Nephron (organoid): ENCODE measurements at regions not wholly inside any gene's neighbourhood (a gene's known extent, or its start where the extent isn't known, plus 50 kb on each side); places are given as distances from the start of the nearest gene placed in this dataset.

ENCODE experiments used
- H3K27ac Mint-ChIP-seq, 3 experiments: 2 replicates each; pipeline ENCODE4 v1.8.0; 2020; ENCODE audit warnings: mixed read lengths in 3 of 3, mild to moderate bottlenecking in 2 of 3, moderate library complexity in 1 of 3
- H3K27me3 Mint-ChIP-seq: 2 replicates; pipeline ENCODE4 v1.8.0; 2021; ENCODE audit warnings: low read depth, mild to moderate bottlenecking, moderate library complexity, mixed read lengths
- H3K36me3 Mint-ChIP-seq: 2 replicates; pipeline ENCODE4 v1.8.0; 2020; ENCODE audit warnings: low read depth, mixed read lengths
- H3K4me1 Mint-ChIP-seq: 2 replicates; pipeline ENCODE4 v1.8.0; 2020; ENCODE audit warnings: mixed read lengths
- H3K4me3 Mint-ChIP-seq, 3 experiments: 2 replicates each; pipeline ENCODE4 v1.8.0; 2020; ENCODE audit warnings: mild to moderate bottlenecking in 3 of 3, mixed read lengths in 3 of 3, moderate library complexity in 2 of 3
- H3K9me3 Mint-ChIP-seq: 2 replicates; pipeline ENCODE4 v1.8.0; 2020; ENCODE audit warnings: mixed read lengths
- TF ChIP-seq, protein P1 (sequence below), 3 experiments: fragments of 200-600 bp; sonication (generic); IDR thresholded peaks; one replicate each; pipeline ENCODE4 v1.5.0; 2021; ENCODE audit warnings: antibody characterized with exemption in 3 of 3; ENCODE audit not compliant: unreplicated experiment in 3 of 3

DNA sequence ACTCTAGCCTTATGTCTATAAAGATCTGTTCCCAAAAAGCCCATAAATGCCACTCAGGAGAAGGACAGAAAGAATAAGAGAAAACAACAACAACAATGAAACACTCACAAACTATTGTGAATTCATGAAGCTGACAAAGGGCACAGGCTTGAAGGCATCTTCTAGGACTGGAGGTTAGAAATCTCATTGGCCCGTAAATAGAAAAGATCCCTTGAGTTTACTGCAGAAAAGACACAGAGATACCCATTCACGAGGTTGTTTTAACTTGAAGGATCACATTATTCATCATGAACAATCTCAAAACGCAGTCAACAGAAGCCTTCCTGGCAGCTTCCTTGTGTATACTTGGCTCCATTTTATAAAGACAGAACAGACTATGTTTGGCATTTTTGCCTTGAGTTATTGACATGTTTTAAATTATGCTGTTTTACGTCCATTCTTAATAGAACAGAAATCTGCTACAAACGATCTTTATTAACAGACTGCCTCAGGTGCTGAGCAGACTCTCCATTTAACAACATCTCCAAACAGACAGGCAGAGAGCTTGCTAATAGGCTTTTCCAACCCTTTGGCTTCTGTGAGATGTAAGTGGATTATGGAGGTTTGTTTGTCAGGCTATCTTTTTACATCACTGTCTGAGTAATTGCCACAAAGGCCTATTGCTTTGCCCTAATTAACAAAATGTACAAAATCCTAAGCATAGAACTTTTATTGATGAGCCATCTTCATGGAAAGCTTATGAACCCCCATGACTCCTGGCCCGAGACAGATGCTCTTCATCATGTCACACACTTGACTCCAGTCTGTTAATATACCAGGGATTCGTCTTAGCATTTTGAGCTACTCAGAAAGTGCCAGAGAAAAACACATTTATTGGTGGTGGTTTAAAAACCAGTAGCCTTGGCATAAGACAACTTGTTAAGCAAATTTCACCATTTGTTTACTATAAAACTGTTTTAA is 735.3 kb upstream of the ZNF608 start:
- peaks cover 15% of the 10 kb centered on the region for H3K27me3 Mint-ChIP-seq
- TF ChIP-seq, protein P1, sequence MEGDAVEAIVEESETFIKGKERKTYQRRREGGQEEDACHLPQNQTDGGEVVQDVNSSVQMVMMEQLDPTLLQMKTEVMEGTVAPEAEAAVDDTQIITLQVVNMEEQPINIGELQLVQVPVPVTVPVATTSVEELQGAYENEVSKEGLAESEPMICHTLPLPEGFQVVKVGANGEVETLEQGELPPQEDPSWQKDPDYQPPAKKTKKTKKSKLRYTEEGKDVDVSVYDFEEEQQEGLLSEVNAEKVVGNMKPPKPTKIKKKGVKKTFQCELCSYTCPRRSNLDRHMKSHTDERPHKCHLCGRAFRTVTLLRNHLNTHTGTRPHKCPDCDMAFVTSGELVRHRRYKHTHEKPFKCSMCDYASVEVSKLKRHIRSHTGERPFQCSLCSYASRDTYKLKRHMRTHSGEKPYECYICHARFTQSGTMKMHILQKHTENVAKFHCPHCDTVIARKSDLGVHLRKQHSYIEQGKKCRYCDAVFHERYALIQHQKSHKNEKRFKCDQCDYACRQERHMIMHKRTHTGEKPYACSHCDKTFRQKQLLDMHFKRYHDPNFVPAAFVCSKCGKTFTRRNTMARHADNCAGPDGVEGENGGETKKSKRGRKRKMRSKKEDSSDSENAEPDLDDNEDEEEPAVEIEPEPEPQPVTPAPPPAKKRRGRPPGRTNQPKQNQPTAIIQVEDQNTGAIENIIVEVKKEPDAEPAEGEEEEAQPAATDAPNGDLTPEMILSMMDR (IDR thresholded peaks at IDR 0.05; ENCODE audit: unreplicated experiment in 3 of 3), result no peak
- H3K4me3 Mint-ChIP-seq, result no peak overlapping the region
- H3K36me3 Mint-ChIP-seq, result no peaks in the 10 kb centered on the region
- peak overlapping the region; percentile 18 to 48 (median 26) for H3K27ac Mint-ChIP-seq
- peaks cover 57% of the 10 kb centered on the region for H3K4me1 Mint-ChIP-seq
- no peaks in the 10 kb centered on the region for H3K9me3 Mint-ChIP-seq

GRCh38 chr5:125483609-125484008 is 737.2 kb upstream of the ZNF608 start:
- peaks cover 4% of the 10 kb centered on the region for H3K9me3 Mint-ChIP-seq
- TF ChIP-seq, protein P1 (IDR thresholded peaks at IDR 0.05; ENCODE audit: unreplicated experiment in 3 of 3), result no peak
- peak overlapping the region; percentile 50 to 94 (median 85) for H3K27ac Mint-ChIP-seq
- H3K36me3 Mint-ChIP-seq, result no peaks in the 10 kb centered on the region
- peaks cover 66% of the 10 kb centered on the region for H3K4me1 Mint-ChIP-seq
- H3K27me3 Mint-ChIP-seq, result peaks cover 15% of the 10 kb centered on the region
- no peak overlapping the region for H3K4me3 Mint-ChIP-seq

DNA sequence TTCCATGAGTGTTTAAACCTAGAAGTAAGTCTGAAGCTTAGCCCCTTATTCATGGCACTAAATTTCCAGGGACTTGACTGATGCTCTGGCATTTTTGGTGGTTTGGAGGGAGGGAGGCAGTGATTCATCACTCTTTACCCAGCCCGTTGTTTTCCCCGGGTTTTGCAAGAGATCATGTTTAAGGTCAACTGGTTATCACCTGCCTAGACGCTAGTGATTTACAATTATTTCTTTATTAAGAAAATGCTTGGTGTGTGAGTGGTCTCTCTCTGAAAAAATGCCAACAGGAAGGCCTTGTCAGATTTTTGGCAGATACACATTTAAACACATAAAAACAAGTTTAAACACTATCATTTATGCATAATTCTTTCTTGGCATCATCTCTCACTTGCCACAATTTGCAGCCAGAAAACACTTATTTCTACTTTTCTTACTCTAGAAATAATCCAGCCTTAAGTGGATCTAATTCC is 737.9 kb upstream of the ZNF608 start:
- Mint-ChIP-seq H3K36me3 (no peaks in the 10 kb centered on the region), H3K27ac (peak overlapping the region; percentile 82 to 94 (median 85)), H3K27me3 (peaks cover 12% of the 10 kb centered on the region), H3K9me3 (peaks cover 4% of the 10 kb centered on the region), H3K4me3 (peak overlapping the region; percentile 10 to 34 (median 10)), H3K4me1 (peaks cover 66% of the 10 kb centered on the region)
- TF ChIP-seq, protein P1 (IDR thresholded peaks at IDR 0.05; ENCODE audit: unreplicated experiment in 3 of 3), result no peak

GRCh38 chr5:125484742-125485641 is 738.6 kb upstream of the ZNF608 start:
- Mint-ChIP-seq H3K36me3 (no peaks in the 10 kb centered on the region), H3K27me3 (peaks cover 8% of the 10 kb centered on the region), H3K27ac (peak overlapping the region; percentile 82 to 94 (median 85)), H3K4me3 (peak overlapping the region; percentile 10 to 34 (median 10)), H3K9me3 (peaks cover 4% of the 10 kb centered on the region), H3K4me1 (peaks cover 66% of the 10 kb centered on the region)
- TF ChIP-seq, protein P1 (IDR thresholded peaks at IDR 0.05; ENCODE audit: unreplicated experiment in 3 of 3), result no peak

GRCh38 chr5:125485771-125486170 is 739.3 kb upstream of the ZNF608 start:
- TF ChIP-seq, protein P1 (IDR thresholded peaks at IDR 0.05; ENCODE audit: unreplicated experiment in 3 of 3), result no peak
- Mint-ChIP-seq H3K27me3 (peaks cover 8% of the 10 kb centered on the region), H3K27ac (peak overlapping the region; percentile 82 to 94 (median 85)), H3K4me3 (peak overlapping the region in 2 of 3 experiments; percentile 3 to 8), H3K9me3 (peaks cover 4% of the 10 kb centered on the region), H3K36me3 (no peaks in the 10 kb centered on the region), H3K4me1 (peaks cover 69% of the 10 kb centered on the region)
